ENCODE measurements at regions not wholly inside any gene's neighbourhood (a gene's known extent, or its start where the extent isn't known, plus 50 kb on each side); places are given as distances from the start of the nearest gene placed in this dataset.

DNA sequence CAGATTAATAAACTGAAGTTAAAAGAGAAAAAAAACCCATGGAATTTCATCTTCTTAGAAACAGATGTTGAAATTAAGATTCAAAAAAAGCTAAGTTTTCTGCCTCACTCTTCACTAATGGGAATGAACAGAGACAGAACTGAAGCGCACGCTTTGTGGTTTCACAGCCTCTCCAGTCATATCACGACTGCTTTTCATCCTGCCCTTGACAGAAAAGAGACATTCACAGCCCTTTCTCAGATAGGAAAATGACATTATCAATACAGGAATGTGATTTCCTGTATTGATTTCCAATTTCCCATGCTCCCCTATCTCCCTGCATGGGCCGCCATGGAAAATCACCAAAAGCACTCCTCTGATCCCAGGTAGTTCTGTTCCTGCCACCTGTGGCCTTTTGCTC is 108.2 kb downstream of the PFKFB3 start:
- Mint-ChIP-seq H3K27ac (no peak overlapping the region), H3K9me3 (no peaks in the 10 kb centered on the region), H3K4me1 (ENCODE audit: low read depth) (no peaks in the 10 kb centered on the region), H3K36me3 (ENCODE audit: low read depth) (peaks cover 4% of the 10 kb centered on the region), H3K4me3 (no peak overlapping the region), H3K27me3 (no peaks in the 10 kb centered on the region)
- Histone ChIP-seq H3K36me3 (ENCODE audit: insufficient read depth, low read length) (no peaks in the 10 kb centered on the region), H3K27me3 (ENCODE audit: control insufficient read depth in 1 of 2, insufficient read depth in 2 of 2, low read length in 2 of 2) (peaks cover 0 to 3% of the 10 kb centered on the region in 2 experiments), H3K27ac (ENCODE audit: low read depth in 1 of 2, low read length in 2 of 2) (no peak overlapping the region), H3K4me3 (ENCODE audit: low read length) (no peak overlapping the region), H3K9me3 (ENCODE audit: control insufficient read depth in 1 of 2, insufficient read depth in 1 of 2, low read length in 2 of 2) (peaks cover 0 to 7% of the 10 kb centered on the region in 2 experiments), H3K4me1 (ENCODE audit: insufficient read depth, low read length) (no peaks in the 10 kb centered on the region)
- TF ChIP-seq, protein P1, sequence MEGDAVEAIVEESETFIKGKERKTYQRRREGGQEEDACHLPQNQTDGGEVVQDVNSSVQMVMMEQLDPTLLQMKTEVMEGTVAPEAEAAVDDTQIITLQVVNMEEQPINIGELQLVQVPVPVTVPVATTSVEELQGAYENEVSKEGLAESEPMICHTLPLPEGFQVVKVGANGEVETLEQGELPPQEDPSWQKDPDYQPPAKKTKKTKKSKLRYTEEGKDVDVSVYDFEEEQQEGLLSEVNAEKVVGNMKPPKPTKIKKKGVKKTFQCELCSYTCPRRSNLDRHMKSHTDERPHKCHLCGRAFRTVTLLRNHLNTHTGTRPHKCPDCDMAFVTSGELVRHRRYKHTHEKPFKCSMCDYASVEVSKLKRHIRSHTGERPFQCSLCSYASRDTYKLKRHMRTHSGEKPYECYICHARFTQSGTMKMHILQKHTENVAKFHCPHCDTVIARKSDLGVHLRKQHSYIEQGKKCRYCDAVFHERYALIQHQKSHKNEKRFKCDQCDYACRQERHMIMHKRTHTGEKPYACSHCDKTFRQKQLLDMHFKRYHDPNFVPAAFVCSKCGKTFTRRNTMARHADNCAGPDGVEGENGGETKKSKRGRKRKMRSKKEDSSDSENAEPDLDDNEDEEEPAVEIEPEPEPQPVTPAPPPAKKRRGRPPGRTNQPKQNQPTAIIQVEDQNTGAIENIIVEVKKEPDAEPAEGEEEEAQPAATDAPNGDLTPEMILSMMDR (IDR thresholded peaks at IDR 0.05), result no peak
- DNase-seq (no peak), ATAC-seq (ENCODE audit: poor library complexity) (no peak)
- intact Hi-C loops (cut with DNase I, micrococcal nuclease), result no loop called here
- CTCF ChIA-PET, result no interaction called here
- POLR2A ChIA-PET, result interaction anchor here (1.1 kb wide), 1 partner anchor 11 kb away, joined by 3 read pairs; no protein-coding TSS in a partner anchor

DNA sequence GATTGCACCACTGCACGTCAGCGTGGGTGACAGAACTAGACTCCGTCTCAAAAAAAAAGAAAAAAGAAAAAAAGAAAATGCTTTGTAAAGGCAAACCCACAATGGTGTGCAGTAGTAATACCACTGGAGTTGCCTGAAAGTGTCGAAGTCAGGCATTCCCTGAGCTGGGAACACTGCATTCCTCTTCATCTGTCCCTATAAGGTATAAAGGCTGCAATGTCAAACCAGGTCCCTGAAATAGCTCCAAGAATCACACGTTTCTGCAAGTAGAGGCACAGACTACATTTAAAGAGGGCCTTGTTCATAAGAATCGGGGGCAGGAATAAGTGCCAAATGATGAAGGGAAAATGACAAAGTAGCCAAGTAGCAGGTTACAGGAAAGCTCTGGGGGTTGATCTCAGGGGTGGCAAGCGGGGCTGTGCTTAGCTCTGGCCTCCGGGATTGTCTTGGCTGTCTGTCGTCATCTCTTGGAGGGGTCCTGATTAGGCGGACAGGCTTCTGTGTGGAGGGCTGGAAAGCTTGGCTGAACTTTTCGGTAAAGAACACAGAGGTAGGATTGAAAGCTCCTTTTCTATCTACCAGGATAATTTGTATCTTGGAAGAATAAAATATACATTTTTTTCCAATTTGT is 109.1 kb downstream of the PFKFB3 start:
- Histone ChIP-seq H3K4me1 (ENCODE audit: insufficient read depth, low read length) (no peaks in the 10 kb centered on the region), H3K36me3 (ENCODE audit: insufficient read depth, low read length) (no peaks in the 10 kb centered on the region), H3K27me3 (ENCODE audit: control insufficient read depth in 1 of 2, insufficient read depth in 2 of 2, low read length in 2 of 2) (peaks cover 0 to 3% of the 10 kb centered on the region in 2 experiments), H3K27ac (ENCODE audit: low read depth in 1 of 2, low read length in 2 of 2) (no peak overlapping the region), H3K9me3 (ENCODE audit: control insufficient read depth in 1 of 2, insufficient read depth in 1 of 2, low read length in 2 of 2) (peaks cover 0 to 3% of the 10 kb centered on the region in 2 experiments), H3K4me3 (ENCODE audit: low read length) (no peak overlapping the region)
- intact Hi-C loops (cut with DNase I, micrococcal nuclease), result no loop called here
- POLR2A ChIA-PET, result interaction anchor here (1.1 kb wide), 1 partner anchor 12 kb away, joined by 3 read pairs; no protein-coding TSS in a partner anchor
- CTCF ChIA-PET, result interaction anchor here (1.3 kb wide), 1 partner anchor 13 kb away, joined by 3 read pairs; no protein-coding TSS in a partner anchor
- H3K4me1 Mint-ChIP-seq (ENCODE audit: low read depth), result no peaks in the 10 kb centered on the region
- TF ChIP-seq, protein P1 (IDR thresholded peaks at IDR 0.05), result no peak
- H3K36me3 Mint-ChIP-seq (ENCODE audit: low read depth), result peaks cover 4% of the 10 kb centered on the region
- H3K27me3 Mint-ChIP-seq, result no peaks in the 10 kb centered on the region
- H3K27ac Mint-ChIP-seq, result no peak overlapping the region
- H3K4me3 Mint-ChIP-seq, result no peak overlapping the region
- ATAC-seq (ENCODE audit: poor library complexity) (no peak), DNase-seq (no peak)
- no peaks in the 10 kb centered on the region for H3K9me3 Mint-ChIP-seq

DNA sequence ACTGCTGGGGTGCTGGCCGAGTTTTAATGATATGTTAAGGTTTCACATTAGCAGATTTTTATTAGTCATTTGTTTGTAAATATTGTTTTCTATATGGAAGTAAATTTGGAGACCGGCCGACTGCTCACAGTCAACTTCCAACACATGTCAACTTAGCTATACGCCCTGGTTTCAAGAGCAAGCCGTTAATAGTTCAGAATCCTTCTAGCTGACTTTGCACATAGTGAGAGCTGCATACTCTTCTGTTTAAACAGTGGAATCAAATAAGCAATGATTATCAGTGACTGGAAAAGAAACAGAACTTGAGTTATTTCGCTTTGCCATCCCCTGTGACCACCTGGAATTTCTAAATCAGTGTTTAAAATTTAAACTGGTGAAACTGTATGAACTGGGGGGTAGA is 109.9 kb downstream of the PFKFB3 start:
- Histone ChIP-seq H3K27me3 (ENCODE audit: control insufficient read depth in 1 of 2, insufficient read depth in 2 of 2, low read length in 2 of 2) (peaks cover 0 to 3% of the 10 kb centered on the region in 2 experiments), H3K9me3 (ENCODE audit: control insufficient read depth in 1 of 2, insufficient read depth in 1 of 2, low read length in 2 of 2) (no peaks in the 10 kb centered on the region), H3K4me1 (ENCODE audit: insufficient read depth, low read length) (no peaks in the 10 kb centered on the region), H3K36me3 (ENCODE audit: insufficient read depth, low read length) (no peaks in the 10 kb centered on the region), H3K27ac (ENCODE audit: low read depth in 1 of 2, low read length in 2 of 2) (no peak overlapping the region), H3K4me3 (ENCODE audit: low read length) (no peak overlapping the region)
- ATAC-seq (ENCODE audit: poor library complexity) (no peak), DNase-seq (no peak)
- intact Hi-C loops (cut with DNase I, micrococcal nuclease), result no loop called here
- CTCF ChIA-PET, result interaction anchor here (1.3 kb wide), 1 partner anchor 12 kb away, joined by 3 read pairs; no protein-coding TSS in a partner anchor
- Mint-ChIP-seq H3K4me3 (no peak overlapping the region), H3K4me1 (ENCODE audit: low read depth) (no peaks in the 10 kb centered on the region), H3K27ac (no peak overlapping the region), H3K27me3 (no peaks in the 10 kb centered on the region), H3K36me3 (ENCODE audit: low read depth) (peaks cover 3% of the 10 kb centered on the region), H3K9me3 (no peaks in the 10 kb centered on the region)
- POLR2A ChIA-PET, result no interaction called here
- TF ChIP-seq, protein P1 (IDR thresholded peaks at IDR 0.05), result no peak
